H1 (cell line): ENCODE measurements at regions not wholly inside any gene's neighbourhood (a gene's known extent, or its start where the extent isn't known, plus 50 kb on each side); places are given as distances from the start of the nearest gene placed in this dataset.

Experiments
- RBBP5 ChIP-seq: IDR thresholded peaks from 2 replicates; pipeline ENCODE4 v1.7.1; 2012; ENCODE audit warnings: low read depth, mild to moderate bottlenecking, inconsistent platforms, low read length, moderate library complexity, borderline replicate concordance
- SIX5 ChIP-seq: IDR thresholded peaks from 2 replicates; pipeline ENCODE4 v1.6.1; 2011; ENCODE audit warnings: mild to moderate bottlenecking, low read depth, low read length

DNA sequence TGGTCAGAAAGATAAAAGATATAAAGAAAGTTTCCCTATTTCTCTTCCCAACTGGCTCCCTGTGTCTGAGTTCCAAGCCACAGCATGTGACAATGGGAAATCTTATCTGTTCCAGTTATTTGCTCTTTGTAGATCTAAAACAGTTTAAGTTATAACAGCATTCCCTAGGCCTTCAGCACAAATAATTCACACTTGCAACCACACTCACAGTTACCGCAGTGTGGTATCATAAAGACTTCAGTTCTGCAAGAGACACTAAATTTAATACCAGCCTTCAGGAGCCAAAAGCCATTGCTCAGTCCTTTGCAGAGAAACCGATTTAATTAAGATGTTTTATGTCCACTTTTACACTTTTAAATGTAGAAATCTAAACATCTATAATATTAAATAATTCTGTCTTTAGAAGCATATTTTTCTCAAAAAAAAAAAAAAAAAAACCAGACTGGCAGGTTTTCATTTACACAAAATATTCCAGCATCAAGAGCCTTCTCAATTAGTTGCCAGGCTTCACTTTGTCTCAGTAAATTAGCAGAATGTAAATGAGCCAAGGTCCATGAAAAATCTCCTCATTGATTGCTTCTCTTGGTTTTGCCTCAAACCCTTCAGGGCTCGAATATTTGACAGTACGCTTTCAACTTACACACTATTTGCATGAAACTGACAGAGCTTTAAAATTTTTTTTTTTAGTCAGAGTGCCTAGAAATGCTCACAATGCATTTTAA is 300.0 kb upstream of the DDI1 start (continued):
- TF ChIP-seq SIX5 (no peak), RBBP5 (no peak)
